OCI-LY3 (cell line): ENCODE measurements at regions not wholly inside any gene's neighbourhood (a gene's known extent, or its start where the extent isn't known, plus 50 kb on each side); places are given as distances from the start of the nearest gene placed in this dataset.

Experiments used
- H2AFZ ChIP-seq: fragments of 200-600, 300-600 bp; shearing (Covaris generic); 2 replicates; pipeline ENCODE4 v1.6.0; 2014; ENCODE audit warnings: antibody characterized with exemption, low read depth, low read length
- H3K27ac ChIP-seq: fragments of 200-600, 300-600 bp; sonication (generic); 2 replicates; pipeline ENCODE4 v1.5.1; 2014; ENCODE audit warnings: mild to moderate bottlenecking, low read length, moderate library complexity, mixed read lengths
- H3K27me3 ChIP-seq: fragments of 200-600, 300-600 bp; sonication (generic); 2 replicates; pipeline ENCODE4 v1.6.1; 2014; ENCODE audit warnings: low read depth, low read length, mixed read lengths
- H3K36me3 ChIP-seq: fragments of 200-600, 300-600 bp; sonication (generic); replicated peaks from 2 replicates; pipeline ENCODE3; 2014; ENCODE audit warnings: low read depth, low read length, mixed read lengths
- H3K4me1 ChIP-seq: fragments of 300-600, 200-600 bp; sonication (generic); 2 replicates; pipeline ENCODE4 v1.6.1; 2014; ENCODE audit warnings: low read length, mixed read lengths
- H3K4me2 ChIP-seq: fragments of 200-600, 300-600 bp; sonication (generic); 2 replicates; pipeline ENCODE4 v1.6.1; 2014; ENCODE audit warnings: low read length, mixed read lengths
- H3K4me3 ChIP-seq: fragments of 300-600, 200-600 bp; sonication (generic); 2 replicates; pipeline ENCODE4 v1.5.1; 2014; ENCODE audit warnings: antibody characterized with exemption, mild to moderate bottlenecking, low read length, moderate library complexity
- H3K79me2 ChIP-seq: fragments of 300-600, 200-600 bp; shearing (Covaris generic); 2 replicates; pipeline ENCODE4 v1.6.1; 2014; ENCODE audit warnings: mild to moderate bottlenecking, low read length, mixed read lengths
- H3K9ac ChIP-seq: fragments of 300-600, 200-600 bp; shearing (Covaris generic); 2 replicates; pipeline ENCODE4 v1.6.0; 2014; ENCODE audit warnings: mild to moderate bottlenecking, low read length, moderate library complexity
- H3K9me3 ChIP-seq: fragments of 200-600, 300-600 bp; shearing (Covaris generic); 2 replicates; pipeline ENCODE4 v1.6.1; 2014; ENCODE audit warnings: low read length, mixed read lengths; ENCODE audit not compliant: insufficient read depth
- H4K20me1 ChIP-seq: fragments of 200-600, 300-600 bp; sonication (generic); 2 replicates; pipeline ENCODE4 v1.6.1; 2016; ENCODE audit warnings: low read length, mixed read lengths; ENCODE audit not compliant: insufficient read depth
- EZH2phosphoT487 ChIP-seq: fragments of 200-600 bp; shearing (Covaris generic); IDR thresholded peaks from 2 replicates; pipeline ENCODE4 v1.6.1; 2018; ENCODE audit warnings: antibody characterized with exemption, mixed run types, low read depth
- TF ChIP-seq, protein P1 (sequence below): fragments of 200-600, 300-600 bp; sonication (generic); IDR thresholded peaks from 2 replicates; pipeline ENCODE4 v1.5.1; 2014; ENCODE audit warnings: antibody characterized with exemption, low read length, low read depth

DNA sequence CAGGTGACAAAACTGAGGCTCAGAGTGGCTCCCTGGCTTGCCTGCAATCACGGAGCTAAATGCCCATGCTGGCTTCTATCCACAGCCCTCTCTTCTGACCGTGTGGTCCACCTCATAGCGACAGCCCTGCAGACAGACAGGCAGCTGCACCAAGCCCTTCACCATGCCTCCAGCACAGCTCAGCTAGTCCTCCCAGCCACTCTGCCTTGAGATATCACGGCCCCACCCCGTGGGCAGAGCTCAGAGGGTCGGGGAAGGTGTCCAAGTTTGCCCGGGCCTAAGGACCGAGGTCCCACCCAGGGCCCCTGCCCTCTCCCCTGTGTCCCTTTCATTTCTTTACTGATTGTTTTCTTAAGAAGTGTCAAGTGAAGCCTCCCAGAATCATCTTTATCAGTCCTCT, 128.2 kb upstream of the GLI2 start:
- Histone ChIP-seq H4K20me1 (no peaks in the 10 kb centered on the region), H3K4me1 (no peaks in the 10 kb centered on the region), H3K9me3 (no peaks in the 10 kb centered on the region), H3K27me3 (peaks cover 19% of the 10 kb centered on the region), H3K4me3 (no peak overlapping the region), H3K4me2 (no peak overlapping the region), H3K79me2 (no peaks in the 10 kb centered on the region), H2AFZ (no peak overlapping the region), H3K36me3 (no peaks in the 10 kb centered on the region), H3K9ac (no peak overlapping the region), H3K27ac (no peak overlapping the region)
- TF ChIP-seq EZH2phosphoT487, result no peak

- no peaks in the 10 kb centered on the region for H3K79me2 ChIP-seq
- no peaks in the 10 kb centered on the region for H3K4me1 ChIP-seq
- no peak overlapping the region for H2AFZ ChIP-seq
- H4K20me1 ChIP-seq, result no peaks in the 10 kb centered on the region
- no peak overlapping the region for H3K27ac ChIP-seq
- no peak overlapping the region for H3K9ac ChIP-seq
- H3K4me2 ChIP-seq, result no peak overlapping the region
- no peaks in the 10 kb centered on the region for H3K9me3 ChIP-seq
- TF ChIP-seq EZH2phosphoT487, result no peak
- TF ChIP-seq, protein P1, sequence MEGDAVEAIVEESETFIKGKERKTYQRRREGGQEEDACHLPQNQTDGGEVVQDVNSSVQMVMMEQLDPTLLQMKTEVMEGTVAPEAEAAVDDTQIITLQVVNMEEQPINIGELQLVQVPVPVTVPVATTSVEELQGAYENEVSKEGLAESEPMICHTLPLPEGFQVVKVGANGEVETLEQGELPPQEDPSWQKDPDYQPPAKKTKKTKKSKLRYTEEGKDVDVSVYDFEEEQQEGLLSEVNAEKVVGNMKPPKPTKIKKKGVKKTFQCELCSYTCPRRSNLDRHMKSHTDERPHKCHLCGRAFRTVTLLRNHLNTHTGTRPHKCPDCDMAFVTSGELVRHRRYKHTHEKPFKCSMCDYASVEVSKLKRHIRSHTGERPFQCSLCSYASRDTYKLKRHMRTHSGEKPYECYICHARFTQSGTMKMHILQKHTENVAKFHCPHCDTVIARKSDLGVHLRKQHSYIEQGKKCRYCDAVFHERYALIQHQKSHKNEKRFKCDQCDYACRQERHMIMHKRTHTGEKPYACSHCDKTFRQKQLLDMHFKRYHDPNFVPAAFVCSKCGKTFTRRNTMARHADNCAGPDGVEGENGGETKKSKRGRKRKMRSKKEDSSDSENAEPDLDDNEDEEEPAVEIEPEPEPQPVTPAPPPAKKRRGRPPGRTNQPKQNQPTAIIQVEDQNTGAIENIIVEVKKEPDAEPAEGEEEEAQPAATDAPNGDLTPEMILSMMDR, result no peak
- H3K36me3 ChIP-seq, result no peaks in the 10 kb centered on the region
- no peak overlapping the region for H3K4me3 ChIP-seq
- peaks cover 19% of the 10 kb centered on the region for H3K27me3 ChIP-seq
These were observed 127.7 kb upstream of the GLI2 start for GRCh38 chr2:120607996-120608395.

DNA sequence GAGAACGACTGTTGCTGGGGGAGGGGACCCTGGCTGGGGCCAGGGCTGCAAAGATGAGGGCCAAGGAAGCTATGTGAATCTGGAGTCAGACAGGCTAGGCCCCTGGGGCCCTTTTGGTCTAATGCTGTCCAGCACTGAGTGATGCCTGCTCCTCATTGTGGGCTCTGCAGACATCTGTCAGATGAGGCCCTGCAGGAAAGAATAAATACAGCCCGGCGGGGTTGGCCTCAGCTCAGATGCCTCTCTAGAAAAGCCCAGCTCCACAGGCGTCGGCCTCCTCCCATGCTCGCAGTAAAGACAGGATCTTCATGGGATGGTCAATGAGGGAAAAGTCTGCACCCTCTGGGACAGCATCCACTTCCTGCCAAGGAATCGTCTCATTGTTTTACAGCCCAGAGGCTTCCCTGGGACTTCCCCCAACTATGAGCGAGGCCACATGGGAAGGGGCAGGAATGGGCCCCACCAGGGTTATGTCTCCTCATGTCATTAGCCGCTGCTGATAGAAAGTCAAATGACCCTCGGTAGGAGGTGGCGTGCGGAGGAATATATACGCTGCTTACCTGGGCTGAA, 125.8 kb upstream of the GLI2 start:
- Histone ChIP-seq H3K4me2 (no peak overlapping the region), H3K9ac (no peak overlapping the region), H2AFZ (no peak overlapping the region), H3K36me3 (no peaks in the 10 kb centered on the region), H4K20me1 (no peaks in the 10 kb centered on the region), H3K4me1 (no peaks in the 10 kb centered on the region), H3K27ac (no peak overlapping the region), H3K9me3 (no peaks in the 10 kb centered on the region), H3K79me2 (no peaks in the 10 kb centered on the region), H3K27me3 (peaks cover 19% of the 10 kb centered on the region), H3K4me3 (no peak overlapping the region)
- TF ChIP-seq, protein P1, result no peak
- TF ChIP-seq EZH2phosphoT487, result no peak

GRCh38 chr2:120611016-120611415, 124.7 kb upstream of the GLI2 start:
- no peaks in the 10 kb centered on the region for H4K20me1 ChIP-seq
- no peaks in the 10 kb centered on the region for H3K36me3 ChIP-seq
- no peak overlapping the region for H2AFZ ChIP-seq
- no peak for TF ChIP-seq EZH2phosphoT487
- TF ChIP-seq, protein P1, result no peak
- H3K27me3 ChIP-seq, result peaks cover 23% of the 10 kb centered on the region
- H3K9me3 ChIP-seq, result no peaks in the 10 kb centered on the region
- H3K4me1 ChIP-seq, result no peaks in the 10 kb centered on the region
- no peak overlapping the region for H3K4me3 ChIP-seq
- H3K9ac ChIP-seq, result no peak overlapping the region
- no peak overlapping the region for H3K27ac ChIP-seq
- H3K79me2 ChIP-seq, result no peaks in the 10 kb centered on the region
- H3K4me2 ChIP-seq, result no peak overlapping the region
